Kidney (tissue), 13 donors: ENCODE measurements at regions not wholly inside any gene's neighbourhood (a gene's known extent, or its start where the extent isn't known, plus 50 kb on each side); places are given as distances from the start of the nearest gene placed in this dataset.

ENCODE experiments used
- DNase-seq, 5 donors: peaks; one replicate each; pipeline ENCODE4 v3.0.0-alpha.2; 2013 to 2020
- FAIRE-seq: peaks from 2 replicates; lab custom pipeline; 2012; peaks lifted over from hg19 to GRCh38; lab: Jason Lieb, UNC
- H3K27ac ChIP-seq, 2 donors: one replicate each; pipeline ENCODE4 v1.7.0; 2013; ENCODE audit warnings: low read depth in 2 of 2, low read length in 2 of 2, inconsistent platforms in 1 of 2
- H3K27me3 ChIP-seq: one replicate; pipeline ENCODE4 v1.7.1; 2013; ENCODE audit warnings: low read length, inconsistent platforms; ENCODE audit not compliant: control insufficient read depth, insufficient read depth
- H3K36me3 ChIP-seq, 3 donors: one replicate each; pipeline versions ENCODE4 v1.7.0 to v1.7.1; 2013; ENCODE audit warnings: low read length in 3 of 3, control low read depth in 1 of 3, inconsistent platforms in 1 of 3; ENCODE audit not compliant: insufficient read depth in 3 of 3, control insufficient read depth in 2 of 3
- H3K4me1 ChIP-seq, 3 donors: one replicate each; pipeline versions ENCODE4 v1.7.0 to v1.7.1; 2013; ENCODE audit warnings: low read length in 3 of 3, inconsistent platforms in 1 of 3, low read depth in 1 of 3; ENCODE audit not compliant: control insufficient read depth in 2 of 3, insufficient read depth in 2 of 3
- H3K4me3 ChIP-seq, 3 donors: one replicate each; pipeline versions ENCODE4 v1.7.0 to v1.8.1; 2013; ENCODE audit warnings: low read length in 3 of 3, control low read depth in 1 of 3, inconsistent platforms in 1 of 3
- H3K9ac ChIP-seq, 3 donors: one replicate each; pipeline versions ENCODE4 v1.7.0 to v1.7.1; 2013; ENCODE audit warnings: low read length in 3 of 3, control low read depth in 1 of 3, inconsistent platforms in 1 of 3
- H3K9me3 ChIP-seq, 3 donors: one replicate each; pipeline versions ENCODE4 v1.7.0 to v1.7.1; 2013; ENCODE audit warnings: low read length in 3 of 3, control low read depth in 1 of 3, inconsistent platforms in 1 of 3; ENCODE audit not compliant: control insufficient read depth in 2 of 3, insufficient read depth in 1 of 3
- CTCF ChIP-seq: IDR thresholded peaks from 3 replicates; pipeline ENCODE4 v1.5.1; 2012; ENCODE audit warnings: mild to moderate bottlenecking, moderate library complexity, borderline replicate concordance; ENCODE audit not compliant: insufficient read depth; ENCODE audit errors: extremely low read depth
- intact Hi-C: fragments of 100-400 bp; cut with DNase I; formaldehyde crosslinking; loops from one replicate; pipeline ENCODE4 v1.11.1; 2022
- donor health status: control.
- donor health status: control.
- donor health status: control.
- donor health status: control.
- donor health status: control.
- donor health status: DM: yes; HTN: yes; CAD: no.
- donor health status: Normal renal cell carcinoma (clear cell type).

DNA sequence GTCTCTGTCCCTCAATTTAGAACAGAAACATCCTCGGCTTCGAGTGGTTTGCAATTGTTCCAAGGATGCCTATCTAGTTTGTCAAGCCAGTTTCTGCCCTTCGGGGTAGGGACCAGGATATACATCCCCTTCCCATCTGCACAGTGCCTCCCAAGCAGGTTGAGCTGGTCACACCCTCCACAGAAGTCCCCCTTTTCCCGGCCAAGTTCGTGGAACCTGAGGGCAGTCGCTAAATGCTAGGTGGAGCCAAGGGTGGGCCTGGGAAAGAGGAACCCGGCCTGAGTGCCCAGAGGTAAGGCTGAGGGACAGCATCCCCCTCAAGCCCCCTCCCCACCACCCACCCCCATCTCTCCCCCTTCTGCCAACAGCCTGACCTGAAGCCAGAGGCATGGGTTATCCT, 62.4 kb upstream of the NANOS1 start:
- DNase-seq (peak in 1 of 5 donors; percentile 25), FAIRE-seq (no peak)
- Histone ChIP-seq H3K27ac (peak overlapping the region in 1 of 2 donors; percentile 38), H3K9ac (no peak overlapping the region), H3K27me3 (no peaks in the 10 kb centered on the region), H3K4me1 (peaks cover 0 to 10% (median 7%) of the 10 kb centered on the region in 3 donors), H3K36me3 (no peaks in the 10 kb centered on the region), H3K9me3 (no peaks in the 10 kb centered on the region), H3K4me3 (no peak overlapping the region)
- intact Hi-C loops: no loop called here
- no peak for TF ChIP-seq CTCF

DNA sequence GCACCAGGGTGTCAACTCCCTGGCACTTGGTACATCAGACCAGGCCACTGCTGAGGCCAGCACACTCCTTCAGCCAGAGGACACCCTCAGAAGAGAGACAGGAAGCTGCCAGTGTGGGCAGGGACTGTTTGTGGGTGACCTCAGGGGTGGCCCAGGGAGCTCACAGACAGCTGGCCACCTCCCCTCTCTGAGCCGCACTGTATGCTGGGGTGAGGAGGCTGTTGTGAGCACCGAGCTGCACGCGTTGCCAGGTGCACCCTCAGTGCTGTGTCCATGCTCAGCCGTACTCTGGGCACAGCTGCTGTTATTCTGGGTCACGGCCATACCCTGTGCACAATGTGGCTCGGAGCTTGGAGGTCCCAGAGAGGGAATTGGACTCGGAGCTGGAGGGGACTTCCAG, 61.5 kb upstream of the NANOS1 start:
- no peak overlapping the region for H3K4me3 ChIP-seq
- H3K27me3 ChIP-seq: no peaks in the 10 kb centered on the region
- H3K27ac ChIP-seq: no peak overlapping the region
- no peak for TF ChIP-seq CTCF
- H3K9ac ChIP-seq: no peak overlapping the region
- peaks cover 0 to 10% (median 7%) of the 10 kb centered on the region in 3 donors for H3K4me1 ChIP-seq
- no peak for DNase-seq
- intact Hi-C loops: no loop called here
- no peak for FAIRE-seq
- H3K9me3 ChIP-seq: no peaks in the 10 kb centered on the region
- no peaks in the 10 kb centered on the region for H3K36me3 ChIP-seq

DNA sequence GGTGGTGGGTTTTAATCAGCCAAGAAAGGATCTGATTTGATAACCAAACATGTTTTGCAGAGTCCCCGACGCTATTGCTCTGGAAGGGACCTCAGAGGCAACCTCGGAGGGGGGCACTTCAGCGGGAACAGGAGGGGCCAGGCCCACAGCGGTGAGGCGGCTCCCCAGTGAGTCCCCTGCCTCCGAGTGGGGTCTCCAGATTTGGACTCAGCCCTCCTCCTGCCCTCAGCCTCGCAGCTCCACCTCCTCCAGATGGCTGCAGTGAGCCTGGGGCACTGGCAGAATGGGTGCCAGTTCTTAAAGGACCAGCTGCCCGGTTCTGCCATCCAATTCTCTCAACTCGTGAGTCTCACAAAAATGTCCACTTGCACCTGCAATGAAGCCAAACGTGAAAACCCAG, 61.0 kb upstream of the NANOS1 start:
- DNase-seq (no peak), FAIRE-seq (no peak)
- Histone ChIP-seq H3K27ac (no peak overlapping the region), H3K9me3 (peaks cover 0 to 2% (median 0%) of the 10 kb centered on the region in 3 donors), H3K4me3 (no peak overlapping the region), H3K9ac (no peak overlapping the region), H3K27me3 (no peaks in the 10 kb centered on the region), H3K36me3 (no peaks in the 10 kb centered on the region), H3K4me1 (peaks cover 0 to 10% (median 7%) of the 10 kb centered on the region in 3 donors)
- no peak for TF ChIP-seq CTCF
- intact Hi-C loops: no loop called here

DNA sequence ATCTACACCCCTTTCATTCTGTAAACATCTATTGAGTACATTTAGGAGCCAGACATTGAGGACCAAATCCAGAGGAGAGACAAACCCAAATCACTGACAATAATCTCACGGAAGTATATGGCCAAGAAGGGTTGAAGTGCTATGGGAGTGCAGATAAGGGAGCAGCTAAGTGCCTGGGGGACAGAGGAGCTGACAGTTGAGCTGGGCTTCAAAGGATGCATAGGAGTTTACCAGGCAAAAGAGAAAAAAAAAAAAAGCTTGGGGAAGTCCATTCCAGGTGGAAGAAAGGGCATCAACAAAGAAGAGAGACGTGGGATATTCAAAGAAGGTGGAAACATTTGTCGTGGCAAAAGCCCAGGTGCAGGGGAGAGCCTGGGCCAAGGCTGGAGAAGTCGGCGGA, 60.5 kb upstream of the NANOS1 start:
- intact Hi-C loops: no loop called here
- FAIRE-seq (no peak), DNase-seq (no peak)

More for the DNA sequence above, 60.5 kb upstream of the NANOS1 start:
- Histone ChIP-seq H3K36me3 (no peaks in the 10 kb centered on the region), H3K4me1 (peaks cover 0 to 10% (median 7%) of the 10 kb centered on the region in 3 donors), H3K27me3 (no peaks in the 10 kb centered on the region), H3K4me3 (no peak overlapping the region), H3K9me3 (peaks cover 0 to 8% (median 0%) of the 10 kb centered on the region in 3 donors), H3K9ac (no peak overlapping the region), H3K27ac (no peak overlapping the region)
- no peak for TF ChIP-seq CTCF
